DND-41 (cell line): ENCODE measurements at regions not wholly inside any gene's neighbourhood (a gene's known extent, or its start where the extent isn't known, plus 50 kb on each side); places are given as distances from the start of the nearest gene placed in this dataset.

Experiments used
- EZH2 ChIP-seq: IDR thresholded peaks from 3 replicates; pipeline ENCODE4 v1.6.1; 2012; ENCODE audit warnings: borderline replicate concordance, low read depth, mild to moderate bottlenecking, moderate library complexity, low read length, inconsistent platforms; ENCODE audit not compliant: severe bottlenecking
- TF ChIP-seq, protein P1 (sequence below): IDR thresholded peaks from 2 replicates; pipeline ENCODE4 v1.5.1; 2012; ENCODE audit warnings: borderline replicate concordance, low read length, moderate library complexity, mild to moderate bottlenecking; ENCODE audit not compliant: poor library complexity, severe bottlenecking; ENCODE audit errors: extremely low read depth

DNA sequence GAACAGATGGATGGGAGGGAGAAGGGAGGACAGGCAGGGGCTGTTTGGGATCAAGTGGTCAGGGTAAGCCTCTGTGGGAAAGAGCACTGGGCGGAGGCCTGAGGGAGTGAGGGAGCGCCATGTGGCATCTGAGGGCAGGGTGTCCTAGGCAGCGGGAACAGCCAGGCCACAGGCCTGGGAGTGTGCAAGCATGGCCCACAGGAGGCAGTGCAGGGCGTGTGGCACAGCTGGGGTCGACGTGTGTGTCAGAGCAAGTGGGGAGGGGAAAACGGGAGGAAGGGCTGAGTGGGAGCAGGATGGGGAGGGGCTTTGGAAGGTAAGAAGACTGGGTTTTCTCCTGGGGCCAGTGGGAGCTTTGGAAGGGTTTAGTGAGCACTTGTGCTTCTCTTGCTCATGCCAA is 143.4 kb downstream of the SYF2 start:
- TF ChIP-seq, protein P1, sequence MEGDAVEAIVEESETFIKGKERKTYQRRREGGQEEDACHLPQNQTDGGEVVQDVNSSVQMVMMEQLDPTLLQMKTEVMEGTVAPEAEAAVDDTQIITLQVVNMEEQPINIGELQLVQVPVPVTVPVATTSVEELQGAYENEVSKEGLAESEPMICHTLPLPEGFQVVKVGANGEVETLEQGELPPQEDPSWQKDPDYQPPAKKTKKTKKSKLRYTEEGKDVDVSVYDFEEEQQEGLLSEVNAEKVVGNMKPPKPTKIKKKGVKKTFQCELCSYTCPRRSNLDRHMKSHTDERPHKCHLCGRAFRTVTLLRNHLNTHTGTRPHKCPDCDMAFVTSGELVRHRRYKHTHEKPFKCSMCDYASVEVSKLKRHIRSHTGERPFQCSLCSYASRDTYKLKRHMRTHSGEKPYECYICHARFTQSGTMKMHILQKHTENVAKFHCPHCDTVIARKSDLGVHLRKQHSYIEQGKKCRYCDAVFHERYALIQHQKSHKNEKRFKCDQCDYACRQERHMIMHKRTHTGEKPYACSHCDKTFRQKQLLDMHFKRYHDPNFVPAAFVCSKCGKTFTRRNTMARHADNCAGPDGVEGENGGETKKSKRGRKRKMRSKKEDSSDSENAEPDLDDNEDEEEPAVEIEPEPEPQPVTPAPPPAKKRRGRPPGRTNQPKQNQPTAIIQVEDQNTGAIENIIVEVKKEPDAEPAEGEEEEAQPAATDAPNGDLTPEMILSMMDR, result no peak
- TF ChIP-seq EZH2, result no peak
